H1 (cell line): ENCODE measurements at regions not wholly inside any gene's neighbourhood (a gene's known extent, or its start where the extent isn't known, plus 50 kb on each side); places are given as distances from the start of the nearest gene placed in this dataset.

Experiments used
- CTCF ChIA-PET: fragments of 300-600 bp; sonication (Branson Sonifier 250); formaldehyde crosslinking; loops from one replicate; lab custom pipeline; 2021; ENCODE audit not compliant: partially characterized antibody; lab: Charles Lee
- POLR2A ChIA-PET: fragments of 300-600 bp; sonication (Branson Sonifier 250); formaldehyde crosslinking; loops from one replicate; lab custom pipeline; 2021; ENCODE audit warnings: inconsistent platforms; ENCODE audit not compliant: partially characterized antibody; lab: Charles Lee
- DNase-seq, 2 experiments: peaks; one replicate each; pipeline versions ENCODE4 v3.0.0 to v3.0.0-alpha.2; 2010 to 2022; ENCODE audit warnings: low spot score in 2 of 2, low read depth in 1 of 2, mixed read lengths in 1 of 2
- FAIRE-seq: peaks from 2 replicates; lab custom pipeline; 2011; peaks lifted over from hg19 to GRCh38; lab: Jason Lieb, UNC
- H2AFZ ChIP-seq: 2 replicates; pipeline ENCODE4 v1.8.1; 2012; ENCODE audit warnings: low read length, inconsistent platforms
- H2AK5ac ChIP-seq: 2 replicates; pipeline ENCODE4 v1.6.1; 2013; ENCODE audit warnings: low read depth, low read length
- H2BK120ac ChIP-seq: replicated peaks from 2 replicates; pipeline ENCODE3; 2013; ENCODE audit warnings: low read depth, low read length, inconsistent platforms
- H2BK12ac ChIP-seq: 2 replicates; pipeline ENCODE4 v1.6.1; 2013; ENCODE audit warnings: low read depth, low read length
- H2BK15ac ChIP-seq: 2 replicates; pipeline ENCODE4 v1.6.1; 2013; ENCODE audit warnings: low read length
- H2BK20ac ChIP-seq: 2 replicates; pipeline ENCODE4 v1.6.1; 2013; ENCODE audit warnings: low read length
- H2BK5ac ChIP-seq: 2 replicates; pipeline ENCODE4 v1.6.1; 2013; ENCODE audit warnings: low read depth, low read length
- H3K14ac ChIP-seq: 2 replicates; pipeline ENCODE4 v1.6.1; 2013; ENCODE audit warnings: inconsistent platforms; ENCODE audit not compliant: insufficient read length
- H3K18ac ChIP-seq: 2 replicates; pipeline ENCODE4 v1.6.1; 2013; ENCODE audit warnings: low read length; ENCODE audit errors: extremely low read depth
- H3K23ac ChIP-seq: 2 replicates; pipeline ENCODE4 v1.6.1; 2013; ENCODE audit warnings: inconsistent platforms; ENCODE audit not compliant: insufficient read length
- H3K23me2 ChIP-seq: 2 replicates; pipeline ENCODE4 v1.6.1; 2013; ENCODE audit warnings: low read depth, low read length
- H3K27ac ChIP-seq: 2 replicates; pipeline ENCODE4 v1.6.1; 2011; ENCODE audit warnings: low read depth, low read length, inconsistent platforms
- H3K27me3 ChIP-seq, 4 experiments: replicated peaks in 1 of 4; 1 replicate in 1 of 4; 2 replicates in 3 of 4; pipeline versions ENCODE4 v1.6.1 to v1.8.1; 2011 to 2013; ENCODE audit warnings: low read length in 3 of 4, mild to moderate bottlenecking in 3 of 4, inconsistent platforms in 2 of 4, mixed read lengths in 2 of 4, moderate library complexity in 1 of 4; ENCODE audit not compliant: control insufficient read depth in 3 of 4, insufficient read depth in 3 of 4; ENCODE audit errors: extremely low read depth in 1 of 4
- H3K36me3 ChIP-seq, 4 experiments: 2 replicates each; pipeline versions ENCODE4 v1.6.1 to v1.8.1; 2011 to 2013; ENCODE audit warnings: mild to moderate bottlenecking in 4 of 4, low read length in 3 of 4, moderate library complexity in 2 of 4, control low read depth in 1 of 4, inconsistent platforms in 1 of 4; ENCODE audit not compliant: insufficient read depth in 4 of 4, control insufficient read depth in 2 of 4
- H3K4ac ChIP-seq: replicated peaks from 2 replicates; pipeline ENCODE3; 2013; ENCODE audit warnings: low read length, low read depth, mixed read lengths, inconsistent platforms; ENCODE audit not compliant: insufficient read length
- H3K4me1 ChIP-seq, 4 experiments: replicated peaks in 1 of 4; 1 replicate in 1 of 4; 2 replicates in 3 of 4; pipeline versions ENCODE4 v1.6.1 to v1.8.1; 2011 to 2013; ENCODE audit warnings: low read length in 3 of 4, inconsistent platforms in 2 of 4, mixed read lengths in 1 of 4; ENCODE audit not compliant: insufficient read depth in 4 of 4, control insufficient read depth in 3 of 4
- H3K4me2 ChIP-seq, 2 experiments: 2 replicates each; pipeline versions ENCODE4 v1.6.1 to v1.8.1; 2011 to 2013; ENCODE audit warnings: low read depth in 2 of 2, low read length in 2 of 2, control low read depth in 1 of 2, inconsistent platforms in 1 of 2, mild to moderate bottlenecking in 1 of 2; ENCODE audit not compliant: insufficient read depth in 1 of 2
- H3K4me3 ChIP-seq, 4 experiments: fragments of 200-600, 300-600 bp in 1 of 4; sonication (generic), shearing (Covaris generic), sonication (Bioruptor Twin) in 1 of 4; 2 replicates each; pipeline versions ENCODE4 v1.5.1 to v1.8.1; 2011 to 2016; ENCODE audit warnings: low read length in 4 of 4, low read depth in 3 of 4, control low read depth in 2 of 4, inconsistent platforms in 2 of 4, mild to moderate bottlenecking in 2 of 4, mixed read lengths in 1 of 4, moderate library complexity in 1 of 4; ENCODE audit not compliant: insufficient read depth in 2 of 4; ENCODE audit errors: extremely low read depth in 1 of 4
- H3K56ac ChIP-seq: replicated peaks from 2 replicates; pipeline ENCODE3; 2013; ENCODE audit warnings: low read depth, mild to moderate bottlenecking, mixed read lengths, low read length, inconsistent platforms; ENCODE audit not compliant: insufficient read length
- H3K79me1 ChIP-seq: 2 replicates; pipeline ENCODE4 v1.6.1; 2013; ENCODE audit warnings: low read depth, low read length, control low read depth
- H3K79me2 ChIP-seq, 2 experiments: 2 replicates each; pipeline versions ENCODE4 v1.6.1 to v1.8.1; 2012 to 2013; ENCODE audit warnings: low read length in 2 of 2, mild to moderate bottlenecking in 2 of 2, inconsistent platforms in 1 of 2; ENCODE audit not compliant: insufficient read depth in 2 of 2, control insufficient read depth in 1 of 2
- H3K9ac ChIP-seq, 4 experiments: replicated peaks in 1 of 4; 1 replicate in 1 of 4; 2 replicates in 3 of 4; pipeline versions ENCODE4 v1.6.1 to v1.8.1; 2011 to 2013; ENCODE audit warnings: low read depth in 3 of 4, low read length in 3 of 4, control low read depth in 2 of 4, mild to moderate bottlenecking in 2 of 4, moderate library complexity in 2 of 4, inconsistent platforms in 1 of 4; ENCODE audit errors: extremely low read depth in 1 of 4
- H3K9me3 ChIP-seq, 2 experiments: 2 replicates each; pipeline versions ENCODE4 v1.6.1 to v1.8.1; 2012 to 2013; ENCODE audit warnings: mild to moderate bottlenecking in 2 of 2, moderate library complexity in 2 of 2, control low read depth in 1 of 2, inconsistent platforms in 1 of 2, low read depth in 1 of 2, low read length in 1 of 2, mixed read lengths in 1 of 2; ENCODE audit not compliant: insufficient read depth in 2 of 2
- H4K20me1 ChIP-seq, 2 experiments: replicated peaks in 1 of 2; 2 replicates each; pipeline versions ENCODE3 to v1.8.1; 2011 to 2013; ENCODE audit warnings: inconsistent platforms in 2 of 2, low read length in 2 of 2, mild to moderate bottlenecking in 1 of 2; ENCODE audit not compliant: insufficient read depth in 2 of 2, control insufficient read depth in 1 of 2
- H4K5ac ChIP-seq: 2 replicates; pipeline ENCODE4 v1.6.1; 2013; ENCODE audit warnings: low read length, low read depth, mixed read lengths, inconsistent platforms; ENCODE audit not compliant: insufficient read length
- H4K8ac ChIP-seq: 2 replicates; pipeline ENCODE4 v1.8.0; 2013; ENCODE audit warnings: mild to moderate bottlenecking, moderate library complexity, low read length, inconsistent platforms; ENCODE audit not compliant: insufficient read depth; ENCODE audit errors: extremely low read depth
- H4K91ac ChIP-seq: replicated peaks from 2 replicates; pipeline ENCODE3; 2013; ENCODE audit warnings: low read length, mixed read lengths, inconsistent platforms; ENCODE audit not compliant: insufficient read length
- EZH2 ChIP-seq: fragments of 200-600 bp; sonication (generic); IDR thresholded peaks from 2 replicates; pipeline ENCODE4 v1.7.1; 2012; ENCODE audit warnings: low read depth, mild to moderate bottlenecking, moderate library complexity, low read length, inconsistent platforms; ENCODE audit not compliant: severe bottlenecking
- HDAC6 ChIP-seq: IDR thresholded peaks from one replicate; pipeline ENCODE4 v1.7.1; 2012; ENCODE audit warnings: low read depth, mild to moderate bottlenecking, inconsistent platforms, low read length, moderate library complexity
- POU5F1 ChIP-seq: IDR thresholded peaks from 2 replicates; pipeline ENCODE4 v1.6.1; 2011; ENCODE audit warnings: low read depth, mild to moderate bottlenecking, low read length, moderate library complexity
- RNF2 ChIP-seq: fragments of 200-900, 300-1000 bp; sonication (generic); IDR thresholded peaks from 2 replicates; pipeline ENCODE4 v1.7.1; 2016; ENCODE audit warnings: borderline replicate concordance, low read depth, mild to moderate bottlenecking, antibody characterized with exemption, low read length; ENCODE audit not compliant: poor library complexity, severe bottlenecking; ENCODE audit errors: missing control alignments
- TAF1 ChIP-seq: IDR thresholded peaks from 2 replicates; pipeline ENCODE4 v1.6.1; 2011; ENCODE audit warnings: mild to moderate bottlenecking, low read depth, low read length
- TCF12 ChIP-seq: IDR thresholded peaks from 2 replicates; pipeline ENCODE4 v1.6.1; 2011; ENCODE audit warnings: low read depth, mild to moderate bottlenecking, low read length
- WGBS, 2 experiments: shearing (Covaris generic) in 1 of 2; methylation state at CpG; one replicate each; pipeline versions ENCODE4 v1.1.6 to v1.1.7; 2013 to 2015; ENCODE audit warnings: low lambda C conversion rate in 2 of 2, mixed read lengths in 2 of 2, inconsistent platforms in 1 of 2, low coverage in 1 of 2, missing lambda C conversion rate in 1 of 2; ENCODE audit not compliant: insufficient replicate concordance in 2 of 2, insufficient coverage in 1 of 2, insufficient read length in 1 of 2; ENCODE audit errors: extremely low coverage in 1 of 2, missing lambda C conversion rate in 1 of 2; 5-methylcytosine and 5-hydroxymethylcytosine counted together

DNA sequence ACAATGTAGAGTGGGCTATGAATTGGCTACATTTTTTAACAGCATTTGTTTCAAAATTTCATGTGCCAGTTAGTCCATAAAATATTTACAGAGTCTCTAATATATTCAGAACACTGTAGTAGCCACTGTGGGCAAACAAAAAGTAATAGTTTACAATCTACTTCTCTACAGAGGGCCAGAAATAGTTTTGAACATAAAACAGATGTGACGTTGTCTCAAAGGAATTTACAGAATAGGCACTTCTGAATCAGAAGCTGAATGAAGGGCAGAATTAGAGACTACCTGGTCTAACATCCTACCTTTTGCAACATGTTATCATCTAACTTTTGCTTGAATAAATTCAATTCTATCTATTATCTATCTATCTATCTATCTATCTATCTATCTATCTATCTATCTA is 811.9 kb upstream of the EPHA5 start:
- Histone ChIP-seq H3K23me2 (no peaks in the 10 kb centered on the region), H2BK20ac (no peak overlapping the region), H4K8ac (no peak overlapping the region), H3K9me3 (no peaks in the 10 kb centered on the region), H3K36me3 (no peaks in the 10 kb centered on the region), H2BK120ac (no peak overlapping the region), H2BK5ac (no peak overlapping the region), H3K79me1 (no peaks in the 10 kb centered on the region), H4K20me1 (no peaks in the 10 kb centered on the region), H3K18ac (no peak overlapping the region), H2BK15ac (no peak overlapping the region), H3K4ac (no peak overlapping the region), H3K4me1 (no peaks in the 10 kb centered on the region), H3K23ac (no peak overlapping the region), H4K5ac (no peak overlapping the region), H4K91ac (no peak overlapping the region), H3K14ac (no peak overlapping the region), H3K27me3 (no peaks in the 10 kb centered on the region), H3K56ac (no peak overlapping the region), H3K79me2 (no peaks in the 10 kb centered on the region), H3K9ac (no peak overlapping the region), H3K27ac (no peak overlapping the region), H3K4me2 (no peak overlapping the region), H2AFZ (no peak overlapping the region), H3K4me3 (no peak overlapping the region), H2BK12ac (no peak overlapping the region), H2AK5ac (no peak overlapping the region)
- CTCF ChIA-PET = no interaction called here
- WGBS, 2 experiments = 95% methylated on average over 1 of the region's 1 CpG; no CpG with 5 or more reads in 1 of the 2 experiments
- no peak for TF ChIP-seq RNF2
- TF ChIP-seq TAF1 = no peak
- no peak for TF ChIP-seq TCF12
- no peak for TF ChIP-seq EZH2
- TF ChIP-seq HDAC6 = no peak
- no peak for TF ChIP-seq POU5F1
- POLR2A ChIA-PET = no interaction called here
- DNase-seq (no peak), FAIRE-seq (no peak)
